Body of pancreas (tissue), 4 donors: ENCODE measurements at regions not wholly inside any gene's neighbourhood (a gene's known extent, or its start where the extent isn't known, plus 50 kb on each side); places are given as distances from the start of the nearest gene placed in this dataset.

Source experiments
- ATAC-seq: fragments of 150-250 bp; one replicate; pipeline ENCODE4 v1.9.1; 2016
- DNase-seq, 4 donors: peaks; one replicate each; pipeline ENCODE4 v3.0.0-alpha.2; 2019
- H3K27ac ChIP-seq, 4 donors: fragments of 200-600 bp; sonication (generic); 1 replicate in 3 of 4; 2 replicates in 1 of 4; pipeline versions ENCODE4 v1.5.1 to v1.6.1; 2016 to 2019; ENCODE audit warnings: mild to moderate bottlenecking in 1 of 4, mixed read lengths in 1 of 4, moderate library complexity in 1 of 4
- H3K27me3 ChIP-seq, 2 donors: fragments of 200-600 bp; sonication (generic); one replicate each; pipeline ENCODE4 v1.6.0; 2016; ENCODE audit warnings: mild to moderate bottlenecking in 1 of 2
- H3K36me3 ChIP-seq, 2 donors: fragments of 200-600 bp; sonication (generic); replicated peaks in 1 of 2; 2 replicates each; pipeline ENCODE4 v1.5.1; 2016; ENCODE audit warnings: low read depth in 2 of 2; ENCODE audit not compliant: insufficient read depth in 1 of 2
- H3K4me1 ChIP-seq: fragments of 200-600 bp; sonication (generic); one replicate; pipeline ENCODE4 v1.6.0; 2016
- H3K4me3 ChIP-seq, 2 donors: fragments of 200-600 bp; sonication (generic); 1 replicate in 1 of 2; 2 replicates in 1 of 2; pipeline ENCODE4 v1.5.1; 2016 to 2019
- H3K9me3 ChIP-seq, 3 donors: fragments of 200-600 bp; sonication (generic); 1 replicate in 2 of 3; 2 replicates in 1 of 3; pipeline ENCODE4 v1.5.1; 2016
- CTCF ChIP-seq, 7 experiments: fragments of 450-650 bp in 4 of 7; fragments of 200-600 bp in 3 of 7; sonication (generic) in 3 of 7; IDR thresholded peaks; one replicate each; pipeline ENCODE4 v1.5.1; 2016 to 2019; ENCODE audit warnings: antibody characterized with exemption in 7 of 7
- POLR2A ChIP-seq, 3 donors: fragments of 450-650 bp; IDR thresholded peaks; one replicate each; pipeline ENCODE4 v1.6.1; 2016; ENCODE audit warnings: antibody characterized with exemption in 3 of 3, mild to moderate bottlenecking in 2 of 3
- WGBS, 2 donors: methylation state at CpG; one replicate each; pipeline ENCODE4 v1.1.5; 2017; 5-methylcytosine and 5-hydroxymethylcytosine counted together
- intact Hi-C: fragments of 100-400 bp; cut with DNase I; formaldehyde crosslinking; loops from one replicate; pipeline ENCODE4 v1.15.1; 2023

DNA sequence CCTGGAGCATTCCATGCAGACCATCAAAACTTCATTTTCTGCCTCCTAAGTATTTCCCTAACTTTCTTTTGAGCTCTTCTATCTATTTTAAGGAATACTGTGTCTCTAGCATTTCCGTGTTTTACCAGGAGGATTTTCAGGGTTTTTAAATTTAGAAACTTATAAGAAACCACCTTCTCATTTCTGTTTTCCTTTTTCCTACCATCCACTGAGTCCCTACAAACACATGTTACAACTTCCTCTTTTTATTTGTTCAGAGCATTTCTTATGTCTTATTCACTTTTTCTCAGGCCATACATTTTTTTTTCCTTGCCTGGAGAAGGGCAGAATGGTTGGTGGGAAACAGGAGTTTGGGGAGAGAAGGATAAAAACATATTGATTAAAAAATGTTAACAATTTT lies 130.0 kb upstream of the BMP5 start:
- TF ChIP-seq CTCF (IDR thresholded peaks at IDR 0.05) (no peak), POLR2A (IDR thresholded peaks at IDR 0.05) (no peak)
- DNase-seq (no peak), ATAC-seq (no peak)
- no peaks in the 10 kb centered on the region for H3K4me1 ChIP-seq
- no peaks in the 10 kb centered on the region for H3K27me3 ChIP-seq
- H3K9me3 ChIP-seq: no peaks in the 10 kb centered on the region
- no peaks in the 10 kb centered on the region for H3K36me3 ChIP-seq
- H3K27ac ChIP-seq: no peak overlapping the region
- H3K4me3 ChIP-seq: no peak overlapping the region
- 37 to 56% methylated on average over 1 of the region's 1 CpG for WGBS, 2 donors
- intact Hi-C loops: no loop called here

DNA sequence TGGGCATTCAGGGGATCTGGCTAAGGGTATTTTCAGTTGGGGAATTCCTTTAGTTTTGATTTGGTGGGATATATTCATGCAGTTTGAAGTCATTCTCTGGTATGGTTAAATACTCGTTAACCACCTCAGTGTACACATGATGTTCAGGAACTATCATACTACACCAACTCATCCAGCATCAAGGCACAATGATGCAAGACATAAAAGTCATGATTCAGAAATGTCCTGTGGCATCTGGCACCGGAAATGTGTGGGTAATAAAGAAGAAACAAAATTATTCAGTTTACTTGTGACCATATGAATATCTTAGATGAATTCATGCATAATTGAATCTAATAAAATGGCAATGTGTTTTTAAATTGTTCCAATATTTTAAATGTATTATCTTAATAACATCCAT lies 129.0 kb upstream of the BMP5 start:
- no peaks in the 10 kb centered on the region for H3K9me3 ChIP-seq
- intact Hi-C loops: no loop called here
- no peak for ATAC-seq
- WGBS, 2 donors: 53 to 59% methylated on average over 2 of the region's 2 CpGs
- no peak overlapping the region for H3K27ac ChIP-seq
- no peaks in the 10 kb centered on the region for H3K4me1 ChIP-seq
- H3K4me3 ChIP-seq: no peak overlapping the region
- no peaks in the 10 kb centered on the region for H3K27me3 ChIP-seq
- no peak for DNase-seq
- no peaks in the 10 kb centered on the region for H3K36me3 ChIP-seq
- TF ChIP-seq POLR2A (IDR thresholded peaks at IDR 0.05): no peak
- no peak for TF ChIP-seq CTCF (IDR thresholded peaks at IDR 0.05)

DNA sequence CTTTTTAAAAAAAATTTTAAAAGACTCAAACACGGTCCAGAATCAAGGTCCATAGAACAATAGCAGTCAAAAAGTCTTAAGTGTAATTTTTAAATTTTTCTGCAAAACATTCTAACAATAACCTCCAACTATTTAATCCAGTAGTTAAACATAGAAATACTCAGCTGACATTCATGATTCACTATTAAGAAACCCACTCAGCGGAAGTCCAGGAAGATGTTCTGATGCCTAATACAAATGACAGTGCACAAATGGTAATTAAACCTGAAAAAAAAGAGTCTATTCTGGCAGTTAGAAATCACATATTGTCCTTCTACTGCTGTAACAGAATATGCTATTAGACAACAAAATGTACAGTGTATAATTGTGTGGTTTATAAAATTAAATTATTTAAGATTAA lies 128.2 kb upstream of the BMP5 start:
- TF ChIP-seq POLR2A (IDR thresholded peaks at IDR 0.05): no peak
- TF ChIP-seq CTCF (IDR thresholded peaks at IDR 0.05): no peak
- H3K27ac ChIP-seq: no peak overlapping the region
- no peaks in the 10 kb centered on the region for H3K27me3 ChIP-seq
- 82% methylated on average over 2 of the region's 2 CpGs for WGBS, 2 donors
- intact Hi-C loops: no loop called here
- H3K36me3 ChIP-seq: no peaks in the 10 kb centered on the region
- no peak for DNase-seq
- no peaks in the 10 kb centered on the region for H3K4me1 ChIP-seq
- H3K4me3 ChIP-seq: no peak overlapping the region
- ATAC-seq: no peak
- no peaks in the 10 kb centered on the region for H3K9me3 ChIP-seq

DNA sequence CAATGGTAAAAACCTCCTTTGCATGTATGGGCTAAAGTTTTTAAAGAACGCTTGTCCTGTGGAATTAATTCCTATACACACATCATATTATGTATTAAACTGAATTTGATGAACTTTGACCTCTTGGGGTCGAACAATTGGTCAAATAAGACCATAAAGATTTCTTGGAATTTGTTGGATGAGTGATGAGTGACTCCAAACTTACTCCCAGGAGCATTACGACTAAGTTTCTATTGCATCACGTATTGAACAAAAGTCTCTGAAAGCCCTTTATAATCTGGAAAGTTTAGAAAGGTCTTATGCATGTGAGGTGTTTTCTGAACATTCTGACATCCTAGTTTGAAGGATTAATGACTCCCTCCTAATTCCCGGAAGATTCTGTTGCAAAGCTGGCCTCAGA lies 126.9 kb upstream of the BMP5 start:
- Histone ChIP-seq H3K9me3 (no peaks in the 10 kb centered on the region), H3K27me3 (no peaks in the 10 kb centered on the region), H3K27ac (no peak overlapping the region), H3K36me3 (no peaks in the 10 kb centered on the region), H3K4me3 (no peak overlapping the region), H3K4me1 (no peaks in the 10 kb centered on the region)
- 70% methylated on average over 5 of the region's 5 CpGs for WGBS, 2 donors
- DNase-seq: no peak
- no peak for ATAC-seq
- TF ChIP-seq POLR2A (IDR thresholded peaks at IDR 0.05): no peak
- TF ChIP-seq CTCF (IDR thresholded peaks at IDR 0.05): no peak
- intact Hi-C loops: no loop called here

DNA sequence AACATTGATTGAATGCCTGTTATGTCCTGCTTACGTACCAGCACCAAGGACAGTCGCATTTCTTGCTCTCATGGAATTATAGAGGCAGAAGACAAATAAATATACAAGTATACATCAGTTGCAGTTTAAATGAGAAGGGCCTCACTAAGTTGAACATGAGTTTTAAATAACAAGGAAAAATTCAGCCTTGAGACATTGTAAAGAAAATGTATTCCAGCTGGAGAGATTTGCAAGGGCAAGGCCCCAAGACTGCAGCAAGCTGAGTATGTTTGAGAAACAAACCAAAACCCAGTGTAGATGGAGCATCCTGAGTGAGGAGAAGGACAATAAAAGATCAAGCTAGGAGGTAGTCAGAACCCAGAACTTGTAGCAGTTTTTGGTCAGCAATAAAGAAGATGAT lies 123.2 kb upstream of the BMP5 start:
- DNase-seq (no peak), ATAC-seq (no peak)
- TF ChIP-seq CTCF (IDR thresholded peaks at IDR 0.05) (no peak), POLR2A (IDR thresholded peaks at IDR 0.05) (no peak)
- no peaks in the 10 kb centered on the region for H3K36me3 ChIP-seq
- WGBS, 2 donors: 58 to 70% methylated on average over 2 of the region's 2 CpGs
- no peak overlapping the region for H3K4me3 ChIP-seq
- H3K4me1 ChIP-seq: no peaks in the 10 kb centered on the region
- no peak overlapping the region for H3K27ac ChIP-seq
- H3K9me3 ChIP-seq: peaks cover 0 to 2% (median 0%) of the 10 kb centered on the region in 3 donors
- H3K27me3 ChIP-seq: no peaks in the 10 kb centered on the region
- intact Hi-C loops: no loop called here
